ENCODE measurements at regions not wholly inside any gene's neighbourhood (a gene's known extent, or its start where the extent isn't known, plus 50 kb on each side); places are given as distances from the start of the nearest gene placed in this dataset.

DNA sequence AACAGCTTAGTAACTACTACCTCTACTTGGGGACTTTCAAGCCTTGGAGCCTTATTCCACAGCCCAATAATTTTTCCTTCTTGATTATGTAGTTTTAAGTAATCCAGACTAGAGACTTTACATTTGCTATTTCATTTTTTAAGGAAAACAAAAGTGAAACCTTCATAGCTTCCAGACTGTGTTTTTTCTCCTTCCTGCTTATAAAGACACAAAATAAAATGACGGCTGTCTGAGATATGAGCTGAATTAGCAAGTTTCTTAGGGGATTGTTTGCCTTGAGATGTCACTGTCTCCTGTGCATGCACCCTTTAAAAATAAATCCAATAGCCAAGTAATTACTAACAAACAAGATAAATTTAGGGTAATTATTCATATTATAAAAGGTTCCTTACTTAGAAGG is 78.8 kb upstream of the PACRGL start:
- Histone ChIP-seq H4K20me1 (ENCODE audit: insufficient read depth, low read length) (no peaks in the 10 kb centered on the region), H3K36me3 (replicated peaks in 1 of 2; ENCODE audit: control insufficient read depth in 1 of 2, insufficient read depth in 2 of 2, low read length in 2 of 2) (no peaks in the 10 kb centered on the region), H3K27ac (ENCODE audit: extremely low read length, insufficient read depth, low read length) (no peak overlapping the region), H3K4me3 (replicated peaks in 1 of 3; ENCODE audit: insufficient read depth in 1 of 3, low read depth in 2 of 3, low read length in 3 of 3) (no peak overlapping the region), H3K9me3 (ENCODE audit: low read length) (no peaks in the 10 kb centered on the region), H3K4me2 (ENCODE audit: low read depth, low read length) (no peak overlapping the region), H3K79me2 (ENCODE audit: insufficient read depth, low read length) (no peaks in the 10 kb centered on the region), H3K9ac (ENCODE audit: insufficient read depth, low read depth, low read length) (no peak overlapping the region), H3K27me3 (ENCODE audit: control insufficient read depth in 1 of 2, insufficient read depth in 2 of 2, low read length in 2 of 2) (no peaks in the 10 kb centered on the region), H3K4me1 (ENCODE audit: insufficient read depth, low read length) (no peaks in the 10 kb centered on the region), H2AFZ (ENCODE audit: low read length) (no peak overlapping the region)
- no peak for FAIRE-seq
- no peak for TF ChIP-seq ZNF615 (CRISPR knock-in tag; IDR thresholded peaks at IDR 0.05; ENCODE audit: borderline replicate concordance)
- TF ChIP-seq ZNF572 (CRISPR knock-in tag; IDR thresholded peaks at IDR 0.05) = no peak
- no peak for TF ChIP-seq NFATC3 (CRISPR knock-in tag; IDR thresholded peaks at IDR 0.05)
- TF ChIP-seq YEATS4 (CRISPR knock-in tag; IDR thresholded peaks at IDR 0.05; ENCODE audit: borderline replicate concordance) = no peak
- TF ChIP-seq, protein P1, sequence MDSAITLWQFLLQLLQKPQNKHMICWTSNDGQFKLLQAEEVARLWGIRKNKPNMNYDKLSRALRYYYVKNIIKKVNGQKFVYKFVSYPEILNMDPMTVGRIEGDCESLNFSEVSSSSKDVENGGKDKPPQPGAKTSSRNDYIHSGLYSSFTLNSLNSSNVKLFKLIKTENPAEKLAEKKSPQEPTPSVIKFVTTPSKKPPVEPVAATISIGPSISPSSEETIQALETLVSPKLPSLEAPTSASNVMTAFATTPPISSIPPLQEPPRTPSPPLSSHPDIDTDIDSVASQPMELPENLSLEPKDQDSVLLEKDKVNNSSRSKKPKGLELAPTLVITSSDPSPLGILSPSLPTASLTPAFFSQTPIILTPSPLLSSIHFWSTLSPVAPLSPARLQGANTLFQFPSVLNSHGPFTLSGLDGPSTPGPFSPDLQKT (CRISPR knock-in tag; IDR thresholded peaks at IDR 0.05; ENCODE audit: borderline replicate concordance) = no peak
- TF ChIP-seq NFE2L2 (IDR thresholded peaks at IDR 0.05; ENCODE audit: low read length) = no peak
- TF ChIP-seq, protein P2, sequence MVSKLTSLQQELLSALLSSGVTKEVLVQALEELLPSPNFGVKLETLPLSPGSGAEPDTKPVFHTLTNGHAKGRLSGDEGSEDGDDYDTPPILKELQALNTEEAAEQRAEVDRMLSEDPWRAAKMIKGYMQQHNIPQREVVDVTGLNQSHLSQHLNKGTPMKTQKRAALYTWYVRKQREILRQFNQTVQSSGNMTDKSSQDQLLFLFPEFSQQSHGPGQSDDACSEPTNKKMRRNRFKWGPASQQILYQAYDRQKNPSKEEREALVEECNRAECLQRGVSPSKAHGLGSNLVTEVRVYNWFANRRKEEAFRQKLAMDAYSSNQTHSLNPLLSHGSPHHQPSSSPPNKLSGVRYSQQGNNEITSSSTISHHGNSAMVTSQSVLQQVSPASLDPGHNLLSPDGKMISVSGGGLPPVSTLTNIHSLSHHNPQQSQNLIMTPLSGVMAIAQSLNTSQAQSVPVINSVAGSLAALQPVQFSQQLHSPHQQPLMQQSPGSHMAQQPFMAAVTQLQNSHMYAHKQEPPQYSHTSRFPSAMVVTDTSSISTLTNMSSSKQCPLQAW (CRISPR knock-in tag; IDR thresholded peaks at IDR 0.05) = no peak
- TF ChIP-seq, protein P3, sequence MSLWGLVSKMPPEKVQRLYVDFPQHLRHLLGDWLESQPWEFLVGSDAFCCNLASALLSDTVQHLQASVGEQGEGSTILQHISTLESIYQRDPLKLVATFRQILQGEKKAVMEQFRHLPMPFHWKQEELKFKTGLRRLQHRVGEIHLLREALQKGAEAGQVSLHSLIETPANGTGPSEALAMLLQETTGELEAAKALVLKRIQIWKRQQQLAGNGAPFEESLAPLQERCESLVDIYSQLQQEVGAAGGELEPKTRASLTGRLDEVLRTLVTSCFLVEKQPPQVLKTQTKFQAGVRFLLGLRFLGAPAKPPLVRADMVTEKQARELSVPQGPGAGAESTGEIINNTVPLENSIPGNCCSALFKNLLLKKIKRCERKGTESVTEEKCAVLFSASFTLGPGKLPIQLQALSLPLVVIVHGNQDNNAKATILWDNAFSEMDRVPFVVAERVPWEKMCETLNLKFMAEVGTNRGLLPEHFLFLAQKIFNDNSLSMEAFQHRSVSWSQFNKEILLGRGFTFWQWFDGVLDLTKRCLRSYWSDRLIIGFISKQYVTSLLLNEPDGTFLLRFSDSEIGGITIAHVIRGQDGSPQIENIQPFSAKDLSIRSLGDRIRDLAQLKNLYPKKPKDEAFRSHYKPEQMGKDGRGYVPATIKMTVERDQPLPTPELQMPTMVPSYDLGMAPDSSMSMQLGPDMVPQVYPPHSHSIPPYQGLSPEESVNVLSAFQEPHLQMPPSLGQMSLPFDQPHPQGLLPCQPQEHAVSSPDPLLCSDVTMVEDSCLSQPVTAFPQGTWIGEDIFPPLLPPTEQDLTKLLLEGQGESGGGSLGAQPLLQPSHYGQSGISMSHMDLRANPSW (CRISPR knock-in tag; IDR thresholded peaks at IDR 0.05; ENCODE audit: borderline replicate concordance) = no peak
- no peak for TF ChIP-seq ZFP37 (CRISPR knock-in tag; IDR thresholded peaks at IDR 0.05; ENCODE audit: borderline replicate concordance)
- TF ChIP-seq, protein P4, sequence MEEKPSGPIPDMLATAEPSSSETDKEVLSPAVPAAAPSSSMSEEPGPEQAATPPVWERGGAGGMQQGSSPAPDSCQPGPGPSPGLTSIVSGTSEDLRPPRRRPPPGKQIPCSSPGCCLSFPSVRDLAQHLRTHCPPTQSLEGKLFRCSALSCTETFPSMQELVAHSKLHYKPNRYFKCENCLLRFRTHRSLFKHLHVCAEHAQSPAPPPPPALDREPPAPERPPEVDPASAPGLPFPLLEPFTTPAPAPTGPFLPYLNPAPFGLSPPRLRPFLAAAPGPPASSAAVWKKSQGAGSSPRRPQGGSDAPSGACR (CRISPR knock-in tag; IDR thresholded peaks at IDR 0.05) = no peak
- POLR2A ChIA-PET = no interaction called here
- no peak for ATAC-seq
- intact Hi-C loops (cut with micrococcal nuclease; ENCODE audit: unreplicated experiment) = no loop called here
- DNase-seq (ENCODE audit: low spot score) = no peak
- WGBS (ENCODE audit: low lambda C conversion rate) = 0% methylated on average over 1 of the region's 1 CpG
- CTCF ChIA-PET (ENCODE audit: low intra/inter-chr PET ratio, low total read pairs) = no interaction called here
- no TSS peak for BruUV-seq (replicated peaks)
- in situ Hi-C loops (cut with HindIII; ENCODE audit: extremely low pct_ligation_motif_present, low pct_unique_long_range_greater_than_20kb) = no loop called here
